ENCODE measurements at regions not wholly inside any gene's neighbourhood (a gene's known extent, or its start where the extent isn't known, plus 50 kb on each side); places are given as distances from the start of the nearest gene placed in this dataset.
A peak's percentile ranks its signal among the peaks of the same experiment; 100 is the strongest.

GRCh38 chr4:138964716-138965426 is 50.7 kb upstream of the NOCT start:
- Mint-ChIP-seq H3K4me1 (no peaks in the 10 kb centered on the region), H3K27ac (no peak overlapping the region), H3K27me3 (no peaks in the 10 kb centered on the region), H3K9me3 (no peaks in the 10 kb centered on the region), H3K36me3 (no peaks in the 10 kb centered on the region), H3K4me3 (no peak overlapping the region)
- no peak for DNase-seq
- no peak for ATAC-seq (ENCODE audit: low read depth in 2 of 2)

GRCh38 chr4:138963412-138963811 is 52.2 kb upstream of the NOCT start:
- H3K9me3 Mint-ChIP-seq = no peaks in the 10 kb centered on the region

GRCh38 chr4:138961664-138962063 is 53.9 kb upstream of the NOCT start:
- H3K9me3 Mint-ChIP-seq = no peaks in the 10 kb centered on the region
- H3K36me3 Mint-ChIP-seq = no peaks in the 10 kb centered on the region
- H3K4me1 Mint-ChIP-seq = peaks cover 0 to 6% (median 4%) of the 10 kb centered on the region in 3 donors
- H3K27me3 Mint-ChIP-seq = peaks cover 6 to 16% (median 11%) of the 10 kb centered on the region in 3 donors
- peak overlapping the region in 1 of 6 donors; percentile 7 for H3K27ac Mint-ChIP-seq
- ATAC-seq (ENCODE audit: low read depth in 2 of 2) (no peak), DNase-seq (no peak)
- H3K4me3 Mint-ChIP-seq = no peak overlapping the region

More at GRCh38 chr4:138963412-138963811, 52.2 kb upstream of the NOCT start:
- peaks cover 1 to 3% (median 2%) of the 10 kb centered on the region in 3 donors for H3K27me3 Mint-ChIP-seq
- H3K4me3 Mint-ChIP-seq = no peak overlapping the region
- no peak overlapping the region for H3K27ac Mint-ChIP-seq
- DNase-seq (no peak), ATAC-seq (ENCODE audit: low read depth in 2 of 2) (no peak)
- peaks cover 0 to 1% (median under 1%) of the 10 kb centered on the region in 3 donors for H3K4me1 Mint-ChIP-seq
- H3K36me3 Mint-ChIP-seq = no peaks in the 10 kb centered on the region

GRCh38 chr4:138961129-138961528 is 54.5 kb upstream of the NOCT start:
- Mint-ChIP-seq H3K27ac (no peak overlapping the region), H3K36me3 (no peaks in the 10 kb centered on the region), H3K4me1 (peaks cover 0 to 6% (median 4%) of the 10 kb centered on the region in 3 donors)

GRCh38 chr4:138960175-138960710 is 55.3 kb upstream of the NOCT start:
- peaks cover 6 to 17% (median 15%) of the 10 kb centered on the region in 3 donors for H3K27me3 Mint-ChIP-seq
- no peak overlapping the region for H3K4me3 Mint-ChIP-seq
- no peaks in the 10 kb centered on the region for H3K9me3 Mint-ChIP-seq

More at GRCh38 chr4:138961129-138961528, 54.5 kb upstream of the NOCT start:
- H3K9me3 Mint-ChIP-seq = no peaks in the 10 kb centered on the region
- no peak for DNase-seq
- peaks cover 6 to 17% (median 11%) of the 10 kb centered on the region in 3 donors for H3K27me3 Mint-ChIP-seq
- ATAC-seq (ENCODE audit: low read depth in 2 of 2) = no peak
- no peak overlapping the region for H3K4me3 Mint-ChIP-seq

GRCh38 chr4:138959097-138959815 is 56.3 kb upstream of the NOCT start:
- no peak for DNase-seq
- H3K4me1 Mint-ChIP-seq = peaks cover 0 to 6% (median 4%) of the 10 kb centered on the region in 3 donors
- peaks cover 6 to 17% (median 15%) of the 10 kb centered on the region in 3 donors for H3K27me3 Mint-ChIP-seq
- no peak overlapping the region for H3K27ac Mint-ChIP-seq
- no peak overlapping the region for H3K4me3 Mint-ChIP-seq
- no peaks in the 10 kb centered on the region for H3K36me3 Mint-ChIP-seq
- H3K9me3 Mint-ChIP-seq = no peaks in the 10 kb centered on the region
- no peak for ATAC-seq (ENCODE audit: low read depth in 2 of 2)

More at GRCh38 chr4:138960175-138960710, 55.3 kb upstream of the NOCT start:
- ATAC-seq (ENCODE audit: low read depth in 2 of 2) (no peak), DNase-seq (no peak)
- peak overlapping the region in 1 of 6 donors; percentile 23 for H3K27ac Mint-ChIP-seq
- no peaks in the 10 kb centered on the region for H3K36me3 Mint-ChIP-seq
- peaks cover 0 to 6% (median 4%) of the 10 kb centered on the region in 3 donors for H3K4me1 Mint-ChIP-seq

GRCh38 chr4:138958519-138958918 is 57.1 kb upstream of the NOCT start:
- no peaks in the 10 kb centered on the region for H3K36me3 Mint-ChIP-seq
- no peaks in the 10 kb centered on the region for H3K9me3 Mint-ChIP-seq
- H3K27ac Mint-ChIP-seq = peak overlapping the region in 1 of 6 donors; percentile 9
- ATAC-seq (ENCODE audit: low read depth in 2 of 2) (no peak), DNase-seq (no peak)
- no peak overlapping the region for H3K4me3 Mint-ChIP-seq
- H3K4me1 Mint-ChIP-seq = peaks cover 0 to 6% (median 4%) of the 10 kb centered on the region in 3 donors
- H3K27me3 Mint-ChIP-seq = peaks cover 6 to 17% (median 15%) of the 10 kb centered on the region in 3 donors

GRCh38 chr4:138957302-138957701 is 58.3 kb upstream of the NOCT start:
- no peak overlapping the region for H3K4me3 Mint-ChIP-seq
- DNase-seq = no peak
- peak overlapping the region in 2 of 6 donors; percentile 1 to 44 for H3K27ac Mint-ChIP-seq
- no peaks in the 10 kb centered on the region for H3K36me3 Mint-ChIP-seq
- no peak for ATAC-seq (ENCODE audit: low read depth in 2 of 2)
- H3K9me3 Mint-ChIP-seq = no peaks in the 10 kb centered on the region
- peaks cover 6 to 17% (median 15%) of the 10 kb centered on the region in 3 donors for H3K27me3 Mint-ChIP-seq
- peaks cover 0 to 6% (median 4%) of the 10 kb centered on the region in 3 donors for H3K4me1 Mint-ChIP-seq

GRCh38 chr4:138954428-138954827 is 61.2 kb upstream of the NOCT start:
- no peak overlapping the region for H3K4me3 Mint-ChIP-seq

GRCh38 chr4:138953961-138954371 is 61.6 kb upstream of the NOCT start:
- Mint-ChIP-seq H3K27me3 (peaks cover 6 to 17% (median 14%) of the 10 kb centered on the region in 3 donors), H3K9me3 (no peaks in the 10 kb centered on the region), H3K27ac (no peak overlapping the region), H3K4me3 (no peak overlapping the region), H3K36me3 (no peaks in the 10 kb centered on the region), H3K4me1 (peaks cover 0 to 6% (median 4%) of the 10 kb centered on the region in 3 donors)
- DNase-seq (no peak), ATAC-seq (ENCODE audit: low read depth in 2 of 2) (no peak)

More at GRCh38 chr4:138954428-138954827, 61.2 kb upstream of the NOCT start:
- Mint-ChIP-seq H3K9me3 (no peaks in the 10 kb centered on the region), H3K4me1 (peaks cover 0 to 6% (median 4%) of the 10 kb centered on the region in 3 donors), H3K27ac (no peak overlapping the region), H3K27me3 (peaks cover 6 to 17% (median 15%) of the 10 kb centered on the region in 3 donors), H3K36me3 (no peaks in the 10 kb centered on the region)
- ATAC-seq (ENCODE audit: low read depth in 2 of 2) = no peak
- no peak for DNase-seq

- no peaks in the 10 kb centered on the region for H3K4me1 Mint-ChIP-seq
- DNase-seq (no peak), ATAC-seq (ENCODE audit: low read depth in 2 of 2) (no peak)
- H3K27ac Mint-ChIP-seq = peak overlapping the region in 1 of 6 donors; percentile 40
- peaks cover 0 to 8% (median 8%) of the 10 kb centered on the region in 3 donors for H3K27me3 Mint-ChIP-seq
- no peaks in the 10 kb centered on the region for H3K36me3 Mint-ChIP-seq
- no peaks in the 10 kb centered on the region for H3K9me3 Mint-ChIP-seq
- H3K4me3 Mint-ChIP-seq = no peak overlapping the region
Measured at GRCh38 chr4:138952411-138952810, 63.2 kb upstream of the NOCT start.

- Mint-ChIP-seq H3K4me3 (no peak overlapping the region), H3K36me3 (no peaks in the 10 kb centered on the region)
Measured at GRCh38 chr4:138951764-138952163, 63.8 kb upstream of the NOCT start.

GRCh38 chr4:138949866-138950265 is 65.7 kb upstream of the NOCT start:
- peaks cover 0 to 5% (median 4%) of the 10 kb centered on the region in 3 donors for H3K4me1 Mint-ChIP-seq
- ATAC-seq (ENCODE audit: low read depth in 2 of 2) (no peak), DNase-seq (no peak)
- H3K9me3 Mint-ChIP-seq = peaks cover 0 to 3% (median 0%) of the 10 kb centered on the region in 7 donors
- H3K36me3 Mint-ChIP-seq = no peaks in the 10 kb centered on the region
- H3K27ac Mint-ChIP-seq = peak overlapping the region in 1 of 6 donors; percentile 56
- no peak overlapping the region for H3K4me3 Mint-ChIP-seq
- peaks cover 0 to 4% (median 0%) of the 10 kb centered on the region in 3 donors for H3K27me3 Mint-ChIP-seq

More at GRCh38 chr4:138951764-138952163, 63.8 kb upstream of the NOCT start:
- no peak overlapping the region for H3K27ac Mint-ChIP-seq
- no peaks in the 10 kb centered on the region for H3K4me1 Mint-ChIP-seq
- DNase-seq (no peak), ATAC-seq (ENCODE audit: low read depth in 2 of 2) (no peak)
- peaks cover 0 to 4% (median 2%) of the 10 kb centered on the region in 3 donors for H3K27me3 Mint-ChIP-seq
- no peaks in the 10 kb centered on the region for H3K9me3 Mint-ChIP-seq
